Ovary (tissue), 7 donors: ENCODE measurements at regions not wholly inside any gene's neighbourhood (a gene's known extent, or its start where the extent isn't known, plus 50 kb on each side); places are given as distances from the start of the nearest gene placed in this dataset.

ENCODE experiments used
- DNase-seq, 5 donors: peaks; one replicate each; pipeline ENCODE4 v3.0.0-alpha.2; 2019 to 2020
- H3K27ac ChIP-seq, 2 donors: fragments of 200-600 bp; one replicate each; pipeline versions ENCODE4 v1.5.1 to v1.8.0; 2019 to 2022
- H3K27me3 ChIP-seq: fragments of 200-600 bp; one replicate; pipeline ENCODE4 v1.8.0; 2022
- H3K36me3 ChIP-seq: fragments of 200-600 bp; sonication (generic); one replicate; pipeline ENCODE4 v1.5.1; 2019
- H3K4me1 ChIP-seq: one replicate; pipeline ENCODE4 v1.8.1; 2013; ENCODE audit warnings: mild to moderate bottlenecking, moderate library complexity; ENCODE audit not compliant: insufficient read depth
- H3K4me3 ChIP-seq: fragments of 200-600 bp; sonication (generic); one replicate; pipeline ENCODE4 v1.5.1; 2017
- H3K9me3 ChIP-seq, 2 donors: fragments of 200-600 bp in 1 of 2; sonication (generic) in 1 of 2; one replicate each; pipeline versions ENCODE4 v1.5.1 to v1.8.1; 2013 to 2019; ENCODE audit warnings: mild to moderate bottlenecking in 1 of 2, moderate library complexity in 1 of 2
- EP300 ChIP-seq: sonication (generic); formaldehyde crosslinking; IDR thresholded peaks from one replicate; pipeline ENCODE4 v1.6.1; 2017; ENCODE audit warnings: antibody characterized with exemption
- POLR2A ChIP-seq: fragments of 450-650 bp; IDR thresholded peaks from one replicate; pipeline ENCODE4 v1.6.1; 2017; ENCODE audit warnings: antibody characterized with exemption, mild to moderate bottlenecking, moderate library complexity
- WGBS, 3 donors: extraction: QIAGEN DNeasy Blood & Tissue Kit in 1 of 3; methylation state at CpG; one replicate each; pipeline versions ENCODE4 v1.1.5 to v1.1.7; 2013 to 2017; 5-methylcytosine and 5-hydroxymethylcytosine counted together
- intact Hi-C, 4 donors: fragments of 100-400 bp; cut with DNase I; formaldehyde crosslinking; loops; one replicate each; pipeline versions ENCODE4 v1.11.0 to v1.15.1; 2022 to 2023
- TF ChIP-seq, protein P1 (sequence below), 3 donors: fragments of 450-650 bp in 2 of 3; fragments of 200-600 bp in 1 of 3; IDR thresholded peaks; one replicate each; pipeline versions ENCODE4 v1.5.1 to v1.8.0; 2016 to 2022; ENCODE audit warnings: antibody characterized with exemption in 3 of 3, mild to moderate bottlenecking in 1 of 3
- donor health status: DM: no; HTN: no; CAD: no; lungs with moderate emphysema.
- donor health status: DM: no; HTN: no; CAD: no.
- donor health status: Bipolar disorder and iron deficiency.
- donor health status: DM: no; HTN: no; CAD: no.
- donor health status: DM: yes; HTN: yes; CAD: no.

DNA sequence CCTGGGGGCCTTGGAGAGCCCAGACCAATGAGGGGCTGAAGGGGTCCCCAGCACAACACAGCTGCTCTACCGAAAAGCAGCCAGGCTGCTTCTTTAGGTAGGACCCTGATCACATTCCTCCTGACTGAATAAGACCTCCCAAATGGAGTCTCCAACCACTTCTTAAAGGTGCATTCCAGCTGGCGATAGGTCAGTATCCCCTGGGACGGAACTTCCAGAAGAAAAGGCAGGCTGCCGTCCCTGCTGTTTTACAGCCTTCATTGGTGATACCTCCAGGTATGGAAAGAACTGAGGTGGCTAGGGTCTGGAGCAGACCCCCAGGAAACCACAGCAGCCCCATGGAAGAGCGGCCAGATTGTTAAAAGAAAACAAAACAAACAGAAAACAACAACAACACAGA, 340.6 kb downstream of the BTG1 start:
- H3K9me3 ChIP-seq = no peaks in the 10 kb centered on the region
- DNase-seq = no peak
- no peaks in the 10 kb centered on the region for H3K27me3 ChIP-seq
- H3K36me3 ChIP-seq = no peaks in the 10 kb centered on the region
- TF ChIP-seq, protein P1, sequence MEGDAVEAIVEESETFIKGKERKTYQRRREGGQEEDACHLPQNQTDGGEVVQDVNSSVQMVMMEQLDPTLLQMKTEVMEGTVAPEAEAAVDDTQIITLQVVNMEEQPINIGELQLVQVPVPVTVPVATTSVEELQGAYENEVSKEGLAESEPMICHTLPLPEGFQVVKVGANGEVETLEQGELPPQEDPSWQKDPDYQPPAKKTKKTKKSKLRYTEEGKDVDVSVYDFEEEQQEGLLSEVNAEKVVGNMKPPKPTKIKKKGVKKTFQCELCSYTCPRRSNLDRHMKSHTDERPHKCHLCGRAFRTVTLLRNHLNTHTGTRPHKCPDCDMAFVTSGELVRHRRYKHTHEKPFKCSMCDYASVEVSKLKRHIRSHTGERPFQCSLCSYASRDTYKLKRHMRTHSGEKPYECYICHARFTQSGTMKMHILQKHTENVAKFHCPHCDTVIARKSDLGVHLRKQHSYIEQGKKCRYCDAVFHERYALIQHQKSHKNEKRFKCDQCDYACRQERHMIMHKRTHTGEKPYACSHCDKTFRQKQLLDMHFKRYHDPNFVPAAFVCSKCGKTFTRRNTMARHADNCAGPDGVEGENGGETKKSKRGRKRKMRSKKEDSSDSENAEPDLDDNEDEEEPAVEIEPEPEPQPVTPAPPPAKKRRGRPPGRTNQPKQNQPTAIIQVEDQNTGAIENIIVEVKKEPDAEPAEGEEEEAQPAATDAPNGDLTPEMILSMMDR (IDR thresholded peaks at IDR 0.05) = no peak
- no peak for TF ChIP-seq POLR2A
- no peak for TF ChIP-seq EP300
- H3K4me1 ChIP-seq = no peaks in the 10 kb centered on the region
- WGBS, 3 donors = 90 to 96% (median 94%) methylated on average over 5 of the region's 5 CpGs
- H3K27ac ChIP-seq = no peak overlapping the region
- intact Hi-C loops = no loop called here
- no peak overlapping the region for H3K4me3 ChIP-seq

DNA sequence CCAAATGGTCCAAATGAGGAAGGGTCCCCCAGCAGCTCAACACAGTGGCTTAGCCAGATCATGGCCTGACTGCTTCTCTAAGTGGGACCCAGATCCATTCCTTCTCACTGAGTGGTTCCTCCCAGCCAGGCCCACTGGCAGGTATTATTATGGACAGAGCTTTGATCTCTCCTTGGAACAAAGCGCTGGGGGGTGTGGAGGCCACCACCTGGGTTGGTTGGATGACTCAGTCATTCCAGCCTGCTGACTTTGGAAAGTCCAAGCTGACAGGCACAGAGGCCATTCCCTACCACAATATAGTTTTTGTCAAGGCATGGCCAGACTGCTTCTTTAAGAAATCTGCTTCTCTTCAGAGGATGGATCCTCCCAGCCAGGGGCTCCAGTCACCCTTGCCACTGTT, 341.1 kb downstream of the BTG1 start:
- Histone ChIP-seq H3K27me3 (no peaks in the 10 kb centered on the region), H3K4me1 (no peaks in the 10 kb centered on the region), H3K4me3 (no peak overlapping the region), H3K36me3 (no peaks in the 10 kb centered on the region), H3K9me3 (no peaks in the 10 kb centered on the region), H3K27ac (no peak overlapping the region)
- no peak for DNase-seq
- TF ChIP-seq POLR2A (no peak), EP300 (no peak)
- TF ChIP-seq, protein P1 (IDR thresholded peaks at IDR 0.05) = no peak
- intact Hi-C loops = no loop called here
- WGBS, 3 donors = 97 to 100% methylated on average over 1 of the region's 1 CpG; no CpG with 5 or more reads in 1 of the 3 donors

DNA sequence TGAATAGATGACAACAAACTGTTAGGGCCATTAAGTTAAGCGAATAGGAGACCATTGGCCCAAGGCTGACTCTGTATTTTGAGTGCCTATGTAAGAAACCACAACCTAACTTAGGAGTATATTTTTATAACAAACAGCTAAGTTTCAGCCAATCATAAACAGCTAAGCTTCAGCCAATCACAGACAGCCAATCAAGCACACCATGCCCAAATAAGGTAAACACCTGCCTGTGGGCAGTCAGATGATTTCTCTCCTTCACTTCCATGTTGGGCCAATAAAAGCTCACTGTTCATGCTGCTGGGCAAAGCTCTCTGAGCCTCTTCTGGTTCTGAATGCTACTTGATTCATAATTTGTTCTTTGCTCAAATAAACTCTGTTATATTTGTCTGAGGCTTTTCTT, 344.6 kb downstream of the BTG1 start:
- Histone ChIP-seq H3K4me3 (no peak overlapping the region), H3K27me3 (no peaks in the 10 kb centered on the region), H3K4me1 (no peaks in the 10 kb centered on the region), H3K27ac (no peak overlapping the region), H3K9me3 (no peaks in the 10 kb centered on the region), H3K36me3 (no peaks in the 10 kb centered on the region)
- intact Hi-C loops = no loop called here
- TF ChIP-seq POLR2A (no peak), EP300 (no peak)
- TF ChIP-seq, protein P1 (IDR thresholded peaks at IDR 0.05) = no peak
- DNase-seq = no peak
- WGBS, 3 donors = 96 to 100% (median 100%) methylated on average over 1 of the region's 1 CpG

DNA sequence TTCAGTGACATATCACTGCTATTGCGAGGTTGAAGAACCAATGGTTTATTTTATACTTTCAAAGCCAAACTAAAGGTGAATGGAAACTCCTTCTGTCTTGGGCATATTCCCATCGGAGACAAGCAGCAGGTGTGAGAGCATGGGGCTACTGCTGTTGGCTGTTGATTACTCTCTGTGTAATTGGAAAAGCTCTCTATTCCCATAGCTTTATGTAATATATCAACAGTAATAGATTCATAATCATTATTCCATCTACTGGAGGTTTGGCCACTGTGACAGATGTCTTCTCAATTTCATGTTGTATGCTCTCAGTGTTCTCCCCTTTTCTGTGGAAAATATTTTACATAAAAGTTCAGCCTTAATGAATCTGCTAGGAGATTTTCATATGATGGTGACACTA, 352.0 kb downstream of the BTG1 start:
- DNase-seq = no peak
- no peaks in the 10 kb centered on the region for H3K27me3 ChIP-seq
- no peak overlapping the region for H3K4me3 ChIP-seq
- no peaks in the 10 kb centered on the region for H3K36me3 ChIP-seq
- H3K9me3 ChIP-seq = no peaks in the 10 kb centered on the region
- no peak overlapping the region for H3K27ac ChIP-seq
- intact Hi-C loops = no loop called here
- no peaks in the 10 kb centered on the region for H3K4me1 ChIP-seq
- TF ChIP-seq EP300 (no peak), POLR2A (no peak)
- TF ChIP-seq, protein P1 (IDR thresholded peaks at IDR 0.05) = no peak
- 89 to 96% (median 92%) methylated on average over 2 of the region's 2 CpGs for WGBS, 3 donors

DNA sequence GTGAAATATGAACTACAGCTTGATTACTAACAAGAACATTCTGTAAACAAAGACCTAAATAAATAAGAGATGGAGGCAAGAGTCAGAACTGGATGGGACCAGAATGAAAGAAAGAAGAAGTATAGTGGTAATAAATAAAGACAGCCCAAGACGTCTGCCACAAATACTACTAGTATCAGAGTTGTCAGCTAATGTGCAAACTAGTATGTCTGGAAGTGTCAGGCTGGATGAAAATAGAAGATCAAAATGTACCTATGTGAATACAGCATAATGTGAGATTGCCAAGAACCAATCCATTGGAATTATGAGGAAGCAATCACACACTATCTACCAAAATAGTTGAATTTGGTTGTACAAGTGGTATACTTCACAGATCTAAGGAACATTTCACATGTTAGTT, 353.0 kb downstream of the BTG1 start:
- no peaks in the 10 kb centered on the region for H3K4me1 ChIP-seq
- no peak for TF ChIP-seq POLR2A
- H3K9me3 ChIP-seq = no peaks in the 10 kb centered on the region
- no peak overlapping the region for H3K4me3 ChIP-seq
- WGBS, 3 donors = 65 to 87% (median 79%) methylated on average over 1 of the region's 1 CpG
- H3K27me3 ChIP-seq = no peaks in the 10 kb centered on the region
- no peak for DNase-seq
- no peak overlapping the region for H3K27ac ChIP-seq
- H3K36me3 ChIP-seq = no peaks in the 10 kb centered on the region
- intact Hi-C loops = no loop called here
